Thyroid gland (tissue), 4 donors: ENCODE measurements at regions not wholly inside any gene's neighbourhood (a gene's known extent, or its start where the extent isn't known, plus 50 kb on each side); places are given as distances from the start of the nearest gene placed in this dataset.
"Not testable (repeated sequence)": the region's sequence is repeated elsewhere in the genome, so short reads cannot be mapped to it uniquely, and the experiment has no call there.

Experiments
- CTCF ChIP-seq, 6 experiments: fragments of 200-600 bp in 3 of 6; fragments of 450-650 bp in 3 of 6; sonication (generic) in 3 of 6; IDR thresholded peaks; one replicate each; pipeline ENCODE4 v1.5.1; 2016 to 2019; ENCODE audit warnings: antibody characterized with exemption in 6 of 6, mild to moderate bottlenecking in 2 of 6, inconsistent platforms in 1 of 6, moderate library complexity in 1 of 6
- POLR2A ChIP-seq, 2 donors: fragments of 450-650 bp; IDR thresholded peaks; one replicate each; pipeline ENCODE4 v1.6.1; 2017; ENCODE audit warnings: antibody characterized with exemption in 2 of 2, mild to moderate bottlenecking in 2 of 2, moderate library complexity in 1 of 2

- TF ChIP-seq CTCF, POLR2A (IDR thresholded peaks at IDR 0.05): not testable (repeated sequence)
Observed at GRCh38 chr2:87222131-87222530, 200.5 kb upstream of the PLGLB1 start.
